Naive B cell (primary cell): ENCODE measurements at regions not wholly inside any gene's neighbourhood (a gene's known extent, or its start where the extent isn't known, plus 50 kb on each side); places are given as distances from the start of the nearest gene placed in this dataset.
A peak's percentile ranks its signal among the peaks of the same experiment; 100 is the strongest.
"Not testable (repeated sequence)": the region's sequence is repeated elsewhere in the genome, so short reads cannot be mapped to it uniquely, and the experiment has no call there.

Experiments
- ATAC-seq, 2 donors: fragments of 150-1000 bp; cut with Tn5 transposase; 2 replicates each; pipeline ENCODE4 v1.10.0; 2021; ENCODE audit warnings: low read depth in 2 of 2, mild to moderate bottlenecking in 2 of 2, moderate library complexity in 2 of 2
- DNase-seq: peaks from one replicate; pipeline ENCODE4 v3.0.0; 2022
- H3K27ac Mint-ChIP-seq, 6 donors: one replicate each; pipeline ENCODE4 v1.8.0; 2020 to 2022; ENCODE audit warnings: mild to moderate bottlenecking in 6 of 6, mixed read lengths in 6 of 6, moderate library complexity in 5 of 6, inconsistent platforms in 2 of 6
- H3K27me3 Mint-ChIP-seq, 3 donors: one replicate each; pipeline ENCODE4 v1.8.0; 2021 to 2022; ENCODE audit warnings: mixed read lengths in 3 of 3, mild to moderate bottlenecking in 1 of 3
- H3K36me3 Mint-ChIP-seq, 2 donors: one replicate each; pipeline ENCODE4 v1.8.0; 2020 to 2022; ENCODE audit warnings: mixed read lengths in 2 of 2, inconsistent platforms in 1 of 2, mild to moderate bottlenecking in 1 of 2
- H3K4me1 Mint-ChIP-seq, 3 donors: one replicate each; pipeline ENCODE4 v1.8.0; 2020 to 2022; ENCODE audit warnings: mixed read lengths in 3 of 3, inconsistent platforms in 1 of 3, mild to moderate bottlenecking in 1 of 3, moderate library complexity in 1 of 3
- H3K4me3 Mint-ChIP-seq, 8 donors: one replicate each; pipeline ENCODE4 v1.8.0; 2020 to 2022; ENCODE audit warnings: mild to moderate bottlenecking in 8 of 8, mixed read lengths in 8 of 8, moderate library complexity in 8 of 8, inconsistent platforms in 2 of 8
- H3K9me3 Mint-ChIP-seq, 7 donors: one replicate each; pipeline ENCODE4 v1.8.0; 2020 to 2022; ENCODE audit warnings: mixed read lengths in 7 of 7, mild to moderate bottlenecking in 5 of 7, inconsistent platforms in 2 of 7, moderate library complexity in 1 of 7

DNA sequence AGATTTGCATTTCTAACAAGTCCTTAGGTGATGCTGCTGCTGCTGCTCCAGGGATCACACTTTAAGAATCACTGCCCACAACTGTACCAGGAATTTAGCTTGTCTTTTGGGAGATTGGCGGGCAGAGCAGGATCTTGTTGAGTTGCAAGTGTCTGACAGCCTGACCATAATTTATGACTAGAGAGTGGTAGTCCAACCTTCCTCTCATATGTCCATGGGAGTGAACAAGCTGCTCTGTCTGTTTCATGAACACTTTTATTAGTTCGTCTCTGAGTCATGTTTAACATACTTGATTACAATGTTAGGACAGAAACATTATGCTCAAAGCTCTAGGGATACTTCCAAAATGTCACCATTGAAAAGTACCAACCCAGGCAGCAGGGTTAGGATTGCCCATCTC, 169.6 kb downstream of the TGFB2 start:
- Mint-ChIP-seq H3K9me3 (peaks cover 0 to 4% (median 2%) of the 10 kb centered on the region in 7 donors), H3K4me3 (no peak overlapping the region), H3K4me1 (peaks cover 0 to 22% (median 10%) of the 10 kb centered on the region in 3 donors), H3K36me3 (no peaks in the 10 kb centered on the region), H3K27ac (peak overlapping the region in 1 of 6 donors; percentile 18), H3K27me3 (peaks cover 3 to 17% (median 15%) of the 10 kb centered on the region in 3 donors)
- DNase-seq (no peak), ATAC-seq (no peak)

GRCh38 chr1:218516526-218516925, 171.4 kb downstream of the TGFB2 start:
- Mint-ChIP-seq H3K27ac (peak overlapping the region in 1 of 6 donors; percentile 34), H3K27me3 (peaks cover 3 to 25% (median 15%) of the 10 kb centered on the region in 3 donors), H3K4me3 (no peak overlapping the region), H3K4me1 (peaks cover 0 to 16% (median 5%) of the 10 kb centered on the region in 3 donors), H3K9me3 (peaks cover 0 to 3% (median 0%) of the 10 kb centered on the region in 7 donors), H3K36me3 (no peaks in the 10 kb centered on the region)
- ATAC-seq (no peak), DNase-seq (no peak)

- H3K27me3 Mint-ChIP-seq = peaks cover 3 to 26% (median 15%) of the 10 kb centered on the region in 3 donors
- no peak overlapping the region for H3K27ac Mint-ChIP-seq
- no peak for DNase-seq
- H3K4me1 Mint-ChIP-seq = peaks cover 0 to 8% (median 0%) of the 10 kb centered on the region in 3 donors
- no peak overlapping the region for H3K4me3 Mint-ChIP-seq
- peaks cover 0 to 3% (median 0%) of the 10 kb centered on the region in 7 donors for H3K9me3 Mint-ChIP-seq
- ATAC-seq = no peak
- H3K36me3 Mint-ChIP-seq = no peaks in the 10 kb centered on the region
Observed at GRCh38 chr1:218517459-218517858, 172.3 kb downstream of the TGFB2 start.

DNA sequence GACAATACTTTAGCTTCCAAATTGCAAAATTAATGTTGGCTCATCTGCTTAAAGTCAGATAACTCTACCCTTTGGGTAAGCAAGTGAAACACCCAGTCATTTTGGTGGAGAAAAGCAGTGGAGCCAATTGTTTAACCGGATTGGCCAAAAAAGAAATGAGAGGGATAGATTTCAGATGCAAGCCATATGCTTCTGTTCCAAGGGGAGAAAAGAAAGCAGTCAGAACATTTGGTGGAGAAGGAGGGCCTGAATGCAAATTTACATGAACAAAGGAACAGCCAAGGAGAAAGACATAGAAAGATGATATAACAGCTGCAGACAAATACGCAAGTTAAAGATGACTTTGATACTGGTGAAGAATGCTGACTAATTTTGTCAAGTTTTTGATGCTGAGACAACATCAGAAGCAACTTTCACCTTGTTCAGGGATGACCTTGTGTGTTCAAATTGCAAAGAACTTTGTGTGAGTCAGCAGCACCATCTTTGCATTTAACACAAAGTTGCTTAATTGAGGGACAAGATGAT, 173.1 kb downstream of the TGFB2 start:
- DNase-seq (no peak), ATAC-seq (no peak)
- Mint-ChIP-seq H3K27ac (no peak overlapping the region), H3K36me3 (no peaks in the 10 kb centered on the region), H3K9me3 (no peaks in the 10 kb centered on the region), H3K4me1 (peaks cover 0 to 2% (median 0%) of the 10 kb centered on the region in 3 donors), H3K27me3 (peaks cover 0 to 26% (median 15%) of the 10 kb centered on the region in 3 donors), H3K4me3 (no peak overlapping the region)

GRCh38 chr1:218520646-218521045, 175.5 kb downstream of the TGFB2 start:
- not testable (repeated sequence) for DNase-seq, H3K4me1 Mint-ChIP-seq, H3K4me3 Mint-ChIP-seq, H3K36me3 Mint-ChIP-seq, H3K9me3 Mint-ChIP-seq, ATAC-seq
- Mint-ChIP-seq H3K27me3 (peaks cover 9 to 26% (median 20%) of the 10 kb centered on the region in 3 donors), H3K27ac (peak overlapping the region in 2 of 6 donors; percentile 44 to 88)

GRCh38 chr1:218521414-218522169, 176.5 kb downstream of the TGFB2 start:
- DNase-seq (peak; percentile 25), ATAC-seq (no peak)
- no peaks in the 10 kb centered on the region for H3K36me3 Mint-ChIP-seq
- H3K27me3 Mint-ChIP-seq = peaks cover 9 to 26% (median 25%) of the 10 kb centered on the region in 3 donors
- peak overlapping the region in 1 of 6 donors; percentile 44 for H3K27ac Mint-ChIP-seq
- H3K4me1 Mint-ChIP-seq = peaks cover 0 to 2% (median 0%) of the 10 kb centered on the region in 3 donors
- no peak overlapping the region for H3K4me3 Mint-ChIP-seq
- H3K9me3 Mint-ChIP-seq = no peaks in the 10 kb centered on the region

DNA sequence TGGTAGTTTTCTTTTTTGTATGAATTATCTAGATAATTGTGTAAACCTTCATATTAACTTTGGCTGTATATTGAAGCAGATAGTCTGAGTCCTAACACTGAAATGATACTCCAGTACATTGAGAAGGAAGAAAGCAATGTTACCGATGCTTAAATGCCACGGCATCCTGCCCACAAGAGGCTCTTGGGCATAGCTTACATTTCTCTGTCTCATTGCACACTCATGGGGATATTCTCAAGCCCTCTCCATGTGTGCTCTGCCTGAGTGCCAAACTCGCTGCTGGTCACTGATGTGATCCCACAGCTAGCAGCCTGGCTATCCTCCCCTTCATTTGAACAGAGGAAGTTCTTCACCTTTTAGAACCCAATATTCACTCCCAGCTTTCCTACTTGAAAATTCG, 179.4 kb downstream of the TGFB2 start:
- ATAC-seq = no peak
- no peak overlapping the region for H3K27ac Mint-ChIP-seq
- H3K4me1 Mint-ChIP-seq = peaks cover 0 to 2% (median 0%) of the 10 kb centered on the region in 3 donors
- no peak for DNase-seq
- H3K27me3 Mint-ChIP-seq = peaks cover 15 to 24% (median 15%) of the 10 kb centered on the region in 3 donors
- no peaks in the 10 kb centered on the region for H3K36me3 Mint-ChIP-seq
- no peaks in the 10 kb centered on the region for H3K9me3 Mint-ChIP-seq
- no peak overlapping the region for H3K4me3 Mint-ChIP-seq

DNA sequence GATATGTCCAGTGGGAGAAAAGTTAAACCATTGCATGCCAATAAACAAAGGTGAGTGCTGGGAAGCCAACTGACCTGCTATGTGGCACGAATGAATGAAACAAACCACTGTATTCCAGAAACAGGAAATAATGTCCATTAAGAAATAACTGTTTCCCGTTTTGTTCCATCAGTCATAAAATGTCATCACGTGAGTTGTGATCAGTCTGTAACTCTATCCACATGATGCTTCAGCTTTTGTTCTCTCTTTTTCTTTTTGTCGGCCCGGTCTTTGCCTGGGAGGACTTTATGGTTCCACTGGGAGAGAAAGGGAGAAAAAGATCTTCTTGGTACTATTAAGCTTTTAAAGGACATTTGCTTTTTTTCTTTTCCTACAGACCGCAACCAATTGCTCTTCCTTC, 179.9 kb downstream of the TGFB2 start:
- DNase-seq = no peak
- Mint-ChIP-seq H3K4me1 (peaks cover 0 to 2% (median 0%) of the 10 kb centered on the region in 3 donors), H3K27ac (no peak overlapping the region), H3K36me3 (no peaks in the 10 kb centered on the region), H3K4me3 (no peak overlapping the region), H3K27me3 (peaks cover 14 to 24% (median 15%) of the 10 kb centered on the region in 3 donors), H3K9me3 (no peaks in the 10 kb centered on the region)
- no peak for ATAC-seq

GRCh38 chr1:218525451-218526197, 180.5 kb downstream of the TGFB2 start:
- ATAC-seq = no peak
- Mint-ChIP-seq H3K4me3 (no peak overlapping the region), H3K27me3 (peaks cover 14 to 24% (median 15%) of the 10 kb centered on the region in 3 donors), H3K4me1 (peaks cover 0 to 2% (median 0%) of the 10 kb centered on the region in 3 donors), H3K27ac (no peak overlapping the region), H3K36me3 (no peaks in the 10 kb centered on the region), H3K9me3 (no peaks in the 10 kb centered on the region)
- no peak for DNase-seq

- H3K27ac Mint-ChIP-seq = no peak overlapping the region
- ATAC-seq = no peak
Observed at GRCh38 chr1:218526198-218526580, 181.1 kb downstream of the TGFB2 start.

DNA sequence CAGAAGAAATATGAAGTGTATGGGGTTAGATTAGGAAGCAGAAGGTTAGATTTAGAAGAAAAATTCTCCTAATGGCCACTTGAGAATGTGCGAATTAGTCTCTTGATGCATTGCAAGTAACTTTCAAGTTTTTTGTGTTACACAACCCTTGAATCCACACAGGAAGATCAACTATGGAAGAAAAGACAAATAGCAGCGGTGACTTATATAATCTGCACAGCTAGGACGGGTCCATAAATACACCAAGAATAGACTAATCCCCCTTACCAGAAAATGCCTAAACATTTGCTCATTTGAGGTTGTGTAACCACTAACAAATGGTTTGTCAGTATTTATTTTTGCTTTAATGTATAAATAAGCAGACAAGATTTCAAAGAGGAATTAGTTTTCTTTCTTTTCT, 182.6 kb downstream of the TGFB2 start:
- H3K27ac Mint-ChIP-seq = no peak overlapping the region
- peaks cover 5 to 31% (median 15%) of the 10 kb centered on the region in 3 donors for H3K27me3 Mint-ChIP-seq
- no peaks in the 10 kb centered on the region for H3K4me1 Mint-ChIP-seq
- H3K4me3 Mint-ChIP-seq = no peak overlapping the region
- no peaks in the 10 kb centered on the region for H3K36me3 Mint-ChIP-seq
- H3K9me3 Mint-ChIP-seq = no peaks in the 10 kb centered on the region
- DNase-seq (no peak), ATAC-seq (no peak)

More at GRCh38 chr1:218526198-218526580, 181.1 kb downstream of the TGFB2 start:
- DNase-seq = no peak
- Mint-ChIP-seq H3K27me3 (peaks cover 9 to 29% (median 15%) of the 10 kb centered on the region in 3 donors), H3K36me3 (no peaks in the 10 kb centered on the region), H3K4me3 (no peak overlapping the region), H3K9me3 (no peaks in the 10 kb centered on the region), H3K4me1 (peaks cover 0 to 2% (median 0%) of the 10 kb centered on the region in 3 donors)

GRCh38 chr1:218529646-218530300, 184.6 kb downstream of the TGFB2 start:
- H3K36me3 Mint-ChIP-seq = peaks cover 0 to 7% of the 10 kb centered on the region in 2 donors
- H3K27me3 Mint-ChIP-seq = peaks cover 9 to 29% (median 24%) of the 10 kb centered on the region in 3 donors
- no peaks in the 10 kb centered on the region for H3K4me1 Mint-ChIP-seq
- H3K4me3 Mint-ChIP-seq = no peak overlapping the region
- H3K9me3 Mint-ChIP-seq = peaks cover 0 to 3% (median 0%) of the 10 kb centered on the region in 7 donors
- ATAC-seq = no peak
- no peak overlapping the region for H3K27ac Mint-ChIP-seq
- no peak for DNase-seq

GRCh38 chr1:218531936-218532335, 186.8 kb downstream of the TGFB2 start:
- Mint-ChIP-seq H3K4me1 (no peaks in the 10 kb centered on the region), H3K36me3 (peaks cover 0 to 7% of the 10 kb centered on the region in 2 donors), H3K4me3 (no peak overlapping the region), H3K27ac (no peak overlapping the region), H3K27me3 (peaks cover 9 to 22% (median 14%) of the 10 kb centered on the region in 3 donors), H3K9me3 (peaks cover 0 to 3% (median 0%) of the 10 kb centered on the region in 7 donors)
- ATAC-seq (no peak), DNase-seq (no peak)
